ENCODE measurements at regions not wholly inside any gene's neighbourhood (a gene's known extent, or its start where the extent isn't known, plus 50 kb on each side); places are given as distances from the start of the nearest gene placed in this dataset.
A peak's percentile ranks its signal among the peaks of the same experiment; 100 is the strongest.

- no peak overlapping the region for H2BK15ac ChIP-seq (ENCODE audit: low read depth, poor library complexity, severe bottlenecking)
- no peaks in the 10 kb centered on the region for H3K36me3 ChIP-seq (ENCODE audit: control insufficient read depth in 1 of 2, insufficient read depth in 2 of 2, low read depth in 1 of 2, low read length in 2 of 2)
- H3K9me3 ChIP-seq (ENCODE audit: control insufficient read depth, low read length) = no peaks in the 10 kb centered on the region
- H2AFZ ChIP-seq (ENCODE audit: low read depth, low read length) = no peak overlapping the region
- no peak overlapping the region for H3K4ac ChIP-seq (ENCODE audit: low read depth in 1 of 2, low read length in 2 of 2)
- H3K9ac ChIP-seq (ENCODE audit: low read length) = peak overlapping the region; percentile 55
- no peak overlapping the region for H3K4me3 ChIP-seq (ENCODE audit: insufficient read depth in 1 of 2, low read depth in 1 of 2, low read length in 2 of 2)
- H3K18ac ChIP-seq (ENCODE audit: low read depth in 1 of 2, low read length in 2 of 2) = no peak overlapping the region
- H3K23ac ChIP-seq (ENCODE audit: low read length in 2 of 2) = no peak overlapping the region
- H2BK12ac ChIP-seq (ENCODE audit: low read length in 2 of 2) = no peak overlapping the region
- no peaks in the 10 kb centered on the region for H3K27me3 ChIP-seq (ENCODE audit: control insufficient read depth in 1 of 2, insufficient read depth in 1 of 2, low read length in 2 of 2)
- WGBS = no CpG with 5 or more reads among the region's 3 CpGs
- H2BK5ac ChIP-seq (ENCODE audit: low read depth, low read length, poor library complexity, severe bottlenecking) = no peak overlapping the region
- no peak for DNase-seq
- H3K4me1 ChIP-seq (ENCODE audit: control insufficient read depth, insufficient read depth, low read depth, low read length) = no peaks in the 10 kb centered on the region
- H4K8ac ChIP-seq (ENCODE audit: low read length) = no peak overlapping the region
- no peak overlapping the region for H3K27ac ChIP-seq (ENCODE audit: low read length, poor library complexity, severe bottlenecking)
- no peak overlapping the region for H3K4me2 ChIP-seq (ENCODE audit: low read length, poor library complexity, severe bottlenecking)
- H3K14ac ChIP-seq (ENCODE audit: low read length in 2 of 2) = no peak overlapping the region
- no peak overlapping the region for H4K91ac ChIP-seq (ENCODE audit: low read length)
- no peak overlapping the region for H2AK5ac ChIP-seq (ENCODE audit: low read length, severe bottlenecking)
- H2BK120ac ChIP-seq (ENCODE audit: low read depth, low read length) = no peak overlapping the region
- H3K79me1 ChIP-seq (replicated peaks; ENCODE audit: low read length, poor library complexity, severe bottlenecking) = no peaks in the 10 kb centered on the region
These were observed 205.4 kb downstream of the MBL2 start for GRCh38 chr10:52567247-52567580.

DNA sequence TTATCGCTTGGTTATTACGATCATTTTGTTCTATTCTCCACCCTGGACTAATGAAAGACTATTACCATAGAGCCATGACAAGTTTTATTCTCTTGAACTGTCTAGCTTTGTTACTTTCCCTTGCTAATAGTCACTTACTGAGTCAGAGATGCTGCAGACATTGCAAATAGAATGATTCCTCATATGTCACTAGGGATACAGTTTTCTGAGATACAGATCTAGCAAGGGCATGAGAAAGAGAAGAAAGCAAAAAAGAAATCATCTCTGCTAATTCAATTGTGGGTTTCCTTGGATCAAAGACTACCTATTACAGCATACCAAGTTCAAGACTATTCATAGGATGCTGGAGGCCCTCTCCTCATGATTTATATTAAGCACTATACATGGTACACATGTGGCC, 204.3 kb downstream of the MBL2 start:
- Histone ChIP-seq H2AFZ (ENCODE audit: low read depth, low read length) (no peak overlapping the region), H3K27ac (ENCODE audit: low read length, poor library complexity, severe bottlenecking) (no peak overlapping the region), H3K18ac (ENCODE audit: low read depth in 1 of 2, low read length in 2 of 2) (no peak overlapping the region), H3K4me3 (ENCODE audit: insufficient read depth in 1 of 2, low read depth in 1 of 2, low read length in 2 of 2) (no peak overlapping the region), H2BK5ac (ENCODE audit: low read depth, low read length, poor library complexity, severe bottlenecking) (no peak overlapping the region), H3K23ac (ENCODE audit: low read length in 2 of 2) (no peak overlapping the region), H3K36me3 (ENCODE audit: control insufficient read depth in 1 of 2, insufficient read depth in 2 of 2, low read depth in 1 of 2, low read length in 2 of 2) (no peaks in the 10 kb centered on the region), H4K91ac (ENCODE audit: low read length) (no peak overlapping the region), H3K4me1 (ENCODE audit: control insufficient read depth, insufficient read depth, low read depth, low read length) (no peaks in the 10 kb centered on the region), H2BK15ac (ENCODE audit: low read depth, poor library complexity, severe bottlenecking) (no peak overlapping the region), H3K9me3 (ENCODE audit: control insufficient read depth, low read length) (no peaks in the 10 kb centered on the region), H2AK5ac (ENCODE audit: low read length, severe bottlenecking) (no peak overlapping the region), H3K27me3 (ENCODE audit: control insufficient read depth in 1 of 2, insufficient read depth in 1 of 2, low read length in 2 of 2) (no peaks in the 10 kb centered on the region), H2BK12ac (ENCODE audit: low read length in 2 of 2) (no peak overlapping the region), H2BK120ac (ENCODE audit: low read depth, low read length) (no peak overlapping the region), H3K4me2 (ENCODE audit: low read length, poor library complexity, severe bottlenecking) (no peak overlapping the region), H4K8ac (ENCODE audit: low read length) (no peak overlapping the region), H3K79me1 (replicated peaks; ENCODE audit: low read length, poor library complexity, severe bottlenecking) (no peaks in the 10 kb centered on the region), H3K9ac (ENCODE audit: low read length) (peak overlapping the region; percentile 55), H3K14ac (ENCODE audit: low read length in 2 of 2) (no peak overlapping the region), H3K4ac (ENCODE audit: low read depth in 1 of 2, low read length in 2 of 2) (no peak overlapping the region)
- WGBS = 100% methylated on average over 2 of the region's 2 CpGs
- DNase-seq = peak; percentile 6

GRCh38 chr10:52570490-52570889, 202.1 kb downstream of the MBL2 start:
- H3K27ac ChIP-seq (ENCODE audit: low read length, poor library complexity, severe bottlenecking) = no peak overlapping the region

GRCh38 chr10:52571018-52571417, 201.6 kb downstream of the MBL2 start:
- WGBS = no CpG with 5 or more reads among the region's 2 CpGs
- Histone ChIP-seq H2BK15ac (ENCODE audit: low read depth, poor library complexity, severe bottlenecking) (no peak overlapping the region), H4K8ac (ENCODE audit: low read length) (no peak overlapping the region), H3K14ac (ENCODE audit: low read length in 2 of 2) (no peak overlapping the region), H3K4me1 (ENCODE audit: control insufficient read depth, insufficient read depth, low read depth, low read length) (no peaks in the 10 kb centered on the region), H2BK12ac (ENCODE audit: low read length in 2 of 2) (no peak overlapping the region), H3K36me3 (ENCODE audit: control insufficient read depth in 1 of 2, insufficient read depth in 2 of 2, low read depth in 1 of 2, low read length in 2 of 2) (no peaks in the 10 kb centered on the region), H3K4me2 (ENCODE audit: low read length, poor library complexity, severe bottlenecking) (no peak overlapping the region), H2AK5ac (ENCODE audit: low read length, severe bottlenecking) (no peak overlapping the region), H3K9me3 (ENCODE audit: control insufficient read depth, low read length) (no peaks in the 10 kb centered on the region), H3K18ac (ENCODE audit: low read depth in 1 of 2, low read length in 2 of 2) (no peak overlapping the region), H2BK120ac (ENCODE audit: low read depth, low read length) (no peak overlapping the region), H4K91ac (ENCODE audit: low read length) (no peak overlapping the region), H3K27ac (ENCODE audit: low read length, poor library complexity, severe bottlenecking) (no peak overlapping the region), H3K27me3 (ENCODE audit: control insufficient read depth in 1 of 2, insufficient read depth in 1 of 2, low read length in 2 of 2) (no peaks in the 10 kb centered on the region), H3K4me3 (ENCODE audit: insufficient read depth in 1 of 2, low read depth in 1 of 2, low read length in 2 of 2) (no peak overlapping the region), H3K23ac (ENCODE audit: low read length in 2 of 2) (no peak overlapping the region), H3K79me1 (replicated peaks; ENCODE audit: low read length, poor library complexity, severe bottlenecking) (no peaks in the 10 kb centered on the region), H2AFZ (ENCODE audit: low read depth, low read length) (no peak overlapping the region), H3K9ac (ENCODE audit: low read length) (peak overlapping the region; percentile 46), H2BK5ac (ENCODE audit: low read depth, low read length, poor library complexity, severe bottlenecking) (no peak overlapping the region), H3K4ac (ENCODE audit: low read depth in 1 of 2, low read length in 2 of 2) (no peak overlapping the region)
- no peak for DNase-seq

More at GRCh38 chr10:52570490-52570889, 202.1 kb downstream of the MBL2 start:
- Histone ChIP-seq H3K79me1 (replicated peaks; ENCODE audit: low read length, poor library complexity, severe bottlenecking) (no peaks in the 10 kb centered on the region), H3K36me3 (ENCODE audit: control insufficient read depth in 1 of 2, insufficient read depth in 2 of 2, low read depth in 1 of 2, low read length in 2 of 2) (no peaks in the 10 kb centered on the region), H3K4me3 (ENCODE audit: insufficient read depth in 1 of 2, low read depth in 1 of 2, low read length in 2 of 2) (no peak overlapping the region), H4K8ac (ENCODE audit: low read length) (no peak overlapping the region), H3K14ac (ENCODE audit: low read length in 2 of 2) (no peak overlapping the region), H2BK5ac (ENCODE audit: low read depth, low read length, poor library complexity, severe bottlenecking) (no peak overlapping the region), H3K27me3 (ENCODE audit: control insufficient read depth in 1 of 2, insufficient read depth in 1 of 2, low read length in 2 of 2) (no peaks in the 10 kb centered on the region), H4K91ac (ENCODE audit: low read length) (no peak overlapping the region), H2AFZ (ENCODE audit: low read depth, low read length) (no peak overlapping the region), H3K9ac (ENCODE audit: low read length) (peak overlapping the region; percentile 9), H2AK5ac (ENCODE audit: low read length, severe bottlenecking) (no peak overlapping the region), H3K4ac (ENCODE audit: low read depth in 1 of 2, low read length in 2 of 2) (no peak overlapping the region), H3K9me3 (ENCODE audit: control insufficient read depth, low read length) (no peaks in the 10 kb centered on the region), H2BK12ac (ENCODE audit: low read length in 2 of 2) (no peak overlapping the region), H3K18ac (ENCODE audit: low read depth in 1 of 2, low read length in 2 of 2) (no peak overlapping the region), H3K23ac (ENCODE audit: low read length in 2 of 2) (no peak overlapping the region), H2BK120ac (ENCODE audit: low read depth, low read length) (no peak overlapping the region), H3K4me1 (ENCODE audit: control insufficient read depth, insufficient read depth, low read depth, low read length) (no peaks in the 10 kb centered on the region), H3K4me2 (ENCODE audit: low read length, poor library complexity, severe bottlenecking) (no peak overlapping the region), H2BK15ac (ENCODE audit: low read depth, poor library complexity, severe bottlenecking) (no peak overlapping the region)
- no peak for DNase-seq
- no CpG with 5 or more reads among the region's 1 CpG for WGBS

All from mesenchymal stem cell (in vitro differentiated cells and primary cell).